GM18873 (cell line): ENCODE measurements at regions not wholly inside any gene's neighbourhood (a gene's known extent, or its start where the extent isn't known, plus 50 kb on each side); places are given as distances from the start of the nearest gene placed in this dataset.

Experiments used
- ATAC-seq: cut with Tn5 transposase; IDR thresholded peaks from one replicate; pipeline ENCODE4 v1.9.1; 2021; ENCODE audit warnings: mild to moderate bottlenecking, moderate library complexity, moderate number of reproducible peaks; ENCODE audit not compliant: unreplicated experiment, low FRiP score

- no peak for ATAC-seq
Measured at GRCh38 chr2:47239119-47239969, 63.0 kb upstream of the CALM2 start.

- no peak for ATAC-seq
Measured at GRCh38 chr2:47238638-47239037, 62.3 kb upstream of the CALM2 start.

- ATAC-seq: no peak
Measured at GRCh38 chr2:47237375-47238334, 61.3 kb upstream of the CALM2 start.

GRCh38 chr2:47236503-47237215 lies 60.3 kb upstream of the CALM2 start:
- no peak for ATAC-seq

- no peak for ATAC-seq
Measured at GRCh38 chr2:47235132-47235531, 58.8 kb upstream of the CALM2 start.

GRCh38 chr2:47234456-47234855 lies 58.1 kb upstream of the CALM2 start:
- no peak for ATAC-seq

GRCh38 chr2:47232738-47233415 lies 56.6 kb upstream of the CALM2 start:
- no peak for ATAC-seq

GRCh38 chr2:47230418-47230817 lies 54.1 kb upstream of the CALM2 start:
- no peak for ATAC-seq

- ATAC-seq: no peak
Measured at GRCh38 chr2:47227532-47228279, 51.4 kb upstream of the CALM2 start.

- ATAC-seq: no peak
Measured at GRCh38 chr2:47226923-47227220, 50.6 kb upstream of the CALM2 start.

- no peak for ATAC-seq
Measured at GRCh38 chr2:47226132-47226922, 50.0 kb upstream of the CALM2 start.
